Lower leg skin (tissue), 3 donors: ENCODE measurements at regions not wholly inside any gene's neighbourhood (a gene's known extent, or its start where the extent isn't known, plus 50 kb on each side); places are given as distances from the start of the nearest gene placed in this dataset.

Source experiments
- CTCF ChIP-seq, 3 donors: fragments of 450-650 bp; IDR thresholded peaks; one replicate each; pipeline ENCODE4 v1.5.1; 2016; ENCODE audit warnings: antibody characterized with exemption in 3 of 3, mild to moderate bottlenecking in 3 of 3, moderate library complexity in 2 of 3
- POLR2A ChIP-seq, 2 donors: fragments of 450-650 bp; IDR thresholded peaks; one replicate each; pipeline ENCODE4 v1.6.1; 2016 to 2017; ENCODE audit warnings: antibody characterized with exemption in 2 of 2, mild to moderate bottlenecking in 1 of 2, moderate library complexity in 1 of 2

GRCh38 chr3:72279068-72279604, 494.2 kb upstream of the PROK2 start:
- TF ChIP-seq CTCF (IDR thresholded peaks at IDR 0.05): no peak
- TF ChIP-seq POLR2A (IDR thresholded peaks at IDR 0.05): no peak
